Neural progenitor cell (in vitro differentiated cells): ENCODE measurements at regions not wholly inside any gene's neighbourhood (a gene's known extent, or its start where the extent isn't known, plus 50 kb on each side); places are given as distances from the start of the nearest gene placed in this dataset.

Source experiments
- DNase-seq: peaks from one replicate; pipeline ENCODE4 v3.0.0-alpha.2; 2016; ENCODE audit warnings: low spot score
- H2AFZ ChIP-seq: fragments of 200-600 bp; sonication (generic); replicated peaks from 2 replicates; pipeline ENCODE4 v1.6.1; 2016; ENCODE audit warnings: antibody characterized with exemption
- H3F3A ChIP-seq: fragments of 200-600 bp; sonication (generic); 2 replicates; pipeline ENCODE4 v1.6.1; 2016; ENCODE audit warnings: antibody characterized with exemption, low read depth
- H3K27ac ChIP-seq: fragments of 200-600 bp; sonication (generic); 2 replicates; pipeline ENCODE4 v1.5.1; 2016; ENCODE audit warnings: mild to moderate bottlenecking
- H3K27me3 ChIP-seq: fragments of 200-600 bp; sonication (generic); 2 replicates; pipeline ENCODE4 v1.6.1; 2016; ENCODE audit warnings: mild to moderate bottlenecking, moderate library complexity
- H3K36me3 ChIP-seq: fragments of 200-600 bp; sonication (generic); 2 replicates; pipeline ENCODE4 v1.5.1; 2016
- H3K4me1 ChIP-seq: fragments of 200-600 bp; sonication (generic); 2 replicates; pipeline ENCODE4 v1.6.1; 2016; ENCODE audit warnings: mixed run types
- H3K4me2 ChIP-seq: fragments of 200-600 bp; sonication (generic); 2 replicates; pipeline ENCODE4 v1.6.1; 2016
- H3K4me3 ChIP-seq: fragments of 200-600 bp; sonication (generic); 2 replicates; pipeline ENCODE4 v1.5.1; 2016
- H3K79me2 ChIP-seq: fragments of 200-600 bp; sonication (generic); 2 replicates; pipeline ENCODE4 v1.6.1; 2016; ENCODE audit warnings: low read depth
- H3K9ac ChIP-seq: fragments of 200-600 bp; sonication (generic); 2 replicates; pipeline ENCODE4 v1.6.1; 2016
- H3K9me3 ChIP-seq: fragments of 200-600 bp; sonication (generic); 2 replicates; pipeline ENCODE4 v1.5.1; 2016; ENCODE audit warnings: low read depth
- H4K20me1 ChIP-seq: fragments of 200-600 bp; sonication (generic); 2 replicates; pipeline ENCODE4 v1.6.1; 2016; ENCODE audit warnings: low read depth
- H3K27ac Mint-ChIP-seq: 3 replicates; pipeline ENCODE4 v1.8.0; 2021; ENCODE audit warnings: mixed read lengths
- H3K27me3 Mint-ChIP-seq: 2 replicates; pipeline ENCODE4 v1.8.0; 2022; ENCODE audit warnings: low read depth, mild to moderate bottlenecking, inconsistent platforms, moderate library complexity, mixed read lengths; ENCODE audit not compliant: insufficient read depth
- H3K36me3 Mint-ChIP-seq: 3 replicates; pipeline ENCODE4 v1.8.0; 2021; ENCODE audit warnings: mixed read lengths
- H3K4me1 Mint-ChIP-seq: 3 replicates; pipeline ENCODE4 v1.8.0; 2021; ENCODE audit warnings: mixed read lengths
- H3K4me3 Mint-ChIP-seq: 3 replicates; pipeline ENCODE4 v1.8.0; 2021; ENCODE audit warnings: mild to moderate bottlenecking, moderate library complexity, mixed read lengths
- H3K9me3 Mint-ChIP-seq: 3 replicates; pipeline ENCODE4 v1.8.0; 2020; ENCODE audit warnings: mixed read lengths
- CTCF ChIP-seq: fragments of 200-600 bp; sonication (generic); IDR thresholded peaks from 2 replicates; pipeline ENCODE4 v1.5.1; 2017; ENCODE audit warnings: antibody characterized with exemption, mild to moderate bottlenecking
- EZH2 ChIP-seq: fragments of 200-600 bp; sonication (generic); IDR thresholded peaks from 2 replicates; pipeline ENCODE4 v1.6.1; 2017; ENCODE audit warnings: antibody characterized with exemption, mild to moderate bottlenecking, moderate library complexity
- EZH2phosphoT487 ChIP-seq: fragments of 200-600 bp; sonication (generic); IDR thresholded peaks from 2 replicates; pipeline ENCODE4 v1.6.1; 2017; ENCODE audit warnings: antibody characterized with exemption

GRCh38 chr14:105818712-105819005 is 292.3 kb downstream of the TMEM121 start:
- H3K4me1 Mint-ChIP-seq: no peaks in the 10 kb centered on the region
- no peak overlapping the region for H3K4me3 Mint-ChIP-seq
- H3K9me3 ChIP-seq: peaks cover 31% of the 10 kb centered on the region

DNA sequence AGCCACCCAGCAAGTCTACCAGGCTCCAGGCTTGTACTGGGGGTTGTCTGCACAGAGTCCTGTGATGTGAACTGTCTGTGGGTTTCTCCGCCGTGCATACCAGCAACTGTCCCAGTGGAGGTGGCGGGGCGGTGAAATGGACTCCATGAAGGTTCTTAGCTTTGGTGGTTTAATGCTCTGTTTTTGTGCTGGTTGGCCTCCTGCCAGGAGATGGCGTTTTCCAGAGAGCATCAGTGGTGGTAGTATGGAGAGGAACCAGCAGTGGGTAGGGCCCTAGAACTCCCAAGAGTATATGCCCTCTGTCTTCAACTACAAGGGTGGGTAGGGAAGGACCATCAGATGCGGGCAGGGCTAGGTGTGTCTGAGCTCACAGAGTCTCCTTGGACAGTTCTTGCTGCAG is 303.8 kb downstream of the TMEM121 start:
- no peak overlapping the region for H2AFZ ChIP-seq
- H3K27me3 ChIP-seq: no peaks in the 10 kb centered on the region
- no peak overlapping the region for H3K4me3 Mint-ChIP-seq
- H3K4me1 ChIP-seq: no peaks in the 10 kb centered on the region
- H3K9me3 Mint-ChIP-seq: peaks cover 61% of the 10 kb centered on the region
- no peak overlapping the region for H3K9ac ChIP-seq
- H3K36me3 Mint-ChIP-seq: no peaks in the 10 kb centered on the region
- peaks cover 5% of the 10 kb centered on the region for H3K36me3 ChIP-seq
- no peak overlapping the region for H3K27ac ChIP-seq
- H3K27ac Mint-ChIP-seq: no peak overlapping the region
- DNase-seq: no peak
- no peaks in the 10 kb centered on the region for H3K79me2 ChIP-seq
- peaks cover 44% of the 10 kb centered on the region for H3K9me3 ChIP-seq
- H3K27me3 Mint-ChIP-seq: peaks cover 6% of the 10 kb centered on the region
- no peak for TF ChIP-seq EZH2
- TF ChIP-seq EZH2phosphoT487: no peak
- no peak for TF ChIP-seq CTCF
- no peak overlapping the region for H3K4me3 ChIP-seq
- H4K20me1 ChIP-seq: no peaks in the 10 kb centered on the region
- H3K4me1 Mint-ChIP-seq: no peaks in the 10 kb centered on the region
- H3K4me2 ChIP-seq: no peak overlapping the region
- no peaks in the 10 kb centered on the region for H3F3A ChIP-seq

More at GRCh38 chr14:105818712-105819005, 292.3 kb downstream of the TMEM121 start:
- no peaks in the 10 kb centered on the region for H3F3A ChIP-seq
- H3K27me3 Mint-ChIP-seq: peaks cover 2% of the 10 kb centered on the region
- no peak overlapping the region for H2AFZ ChIP-seq
- DNase-seq: no peak
- H3K4me1 ChIP-seq: no peaks in the 10 kb centered on the region
- H3K27me3 ChIP-seq: no peaks in the 10 kb centered on the region
- no peaks in the 10 kb centered on the region for H3K36me3 Mint-ChIP-seq
- peaks cover 51% of the 10 kb centered on the region for H3K9me3 Mint-ChIP-seq
- H3K36me3 ChIP-seq: no peaks in the 10 kb centered on the region
- H3K4me3 ChIP-seq: no peak overlapping the region
- no peaks in the 10 kb centered on the region for H3K79me2 ChIP-seq
- TF ChIP-seq EZH2phosphoT487 (no peak), CTCF (no peak), EZH2 (no peak)
- H3K9ac ChIP-seq: no peak overlapping the region
- H4K20me1 ChIP-seq: no peaks in the 10 kb centered on the region
- no peak overlapping the region for H3K27ac Mint-ChIP-seq
- H3K27ac ChIP-seq: no peak overlapping the region
- H3K4me2 ChIP-seq: no peak overlapping the region

DNA sequence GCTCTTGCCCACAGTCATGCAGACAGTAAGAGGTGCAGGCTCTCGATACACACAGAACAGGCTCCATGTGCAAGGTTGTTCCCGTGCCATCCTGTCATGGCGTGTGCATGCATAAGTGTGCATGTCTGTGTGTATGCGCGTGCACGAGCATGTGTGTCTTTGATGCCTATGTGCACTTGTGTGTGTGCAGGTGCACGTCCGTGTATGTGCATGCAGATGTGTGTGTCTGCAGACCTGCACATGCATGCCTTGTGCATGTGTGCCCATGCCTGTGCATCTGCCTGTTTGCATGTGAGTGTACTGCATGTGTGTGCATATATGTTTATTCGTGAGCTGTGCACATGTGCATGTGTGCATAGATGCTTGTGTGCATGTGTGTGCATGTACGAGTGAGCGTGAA is 309.8 kb downstream of the TMEM121 start:
- TF ChIP-seq EZH2phosphoT487 (no peak), CTCF (no peak), EZH2 (no peak)
- H3K27me3 ChIP-seq: no peaks in the 10 kb centered on the region
- peaks cover 5% of the 10 kb centered on the region for H3K36me3 ChIP-seq
- no peak overlapping the region for H3K9ac ChIP-seq
- H2AFZ ChIP-seq: no peak overlapping the region
- Mint-ChIP-seq H3K4me3 (no peak overlapping the region), H3K36me3 (no peaks in the 10 kb centered on the region), H3K27me3 (peaks cover 8% of the 10 kb centered on the region), H3K9me3 (peaks cover 43% of the 10 kb centered on the region), H3K4me1 (no peaks in the 10 kb centered on the region), H3K27ac (no peak overlapping the region)
- no peak for DNase-seq
- no peak overlapping the region for H3K4me3 ChIP-seq
- H3K79me2 ChIP-seq: no peaks in the 10 kb centered on the region
- H3K4me1 ChIP-seq: no peaks in the 10 kb centered on the region
- no peak overlapping the region for H3K4me2 ChIP-seq
- H4K20me1 ChIP-seq: no peaks in the 10 kb centered on the region
- H3K9me3 ChIP-seq: peaks cover 13% of the 10 kb centered on the region
- no peak overlapping the region for H3K27ac ChIP-seq
- no peaks in the 10 kb centered on the region for H3F3A ChIP-seq

DNA sequence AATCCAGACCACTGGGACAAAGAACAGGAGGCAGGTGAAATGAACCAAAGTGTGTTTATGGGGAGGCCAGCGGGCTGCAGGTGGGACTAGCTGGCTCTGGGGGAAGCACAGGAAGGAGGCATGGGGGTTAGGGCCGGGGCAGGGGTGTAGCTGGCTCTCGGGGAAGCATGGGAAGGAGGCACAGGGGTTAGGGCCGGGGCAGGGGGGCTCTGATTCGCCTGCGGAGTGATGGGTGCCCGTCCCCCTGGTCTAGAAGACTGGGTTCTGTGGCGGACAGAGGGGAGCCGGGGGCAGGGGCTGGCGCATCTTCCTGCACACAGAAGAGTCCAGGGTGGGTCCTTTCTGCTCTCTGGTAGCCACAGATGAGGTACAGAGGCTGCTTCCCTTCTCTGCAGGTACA is 310.3 kb downstream of the TMEM121 start:
- Histone ChIP-seq H3F3A (no peaks in the 10 kb centered on the region), H3K79me2 (no peaks in the 10 kb centered on the region), H3K36me3 (peaks cover 5% of the 10 kb centered on the region), H3K4me1 (no peaks in the 10 kb centered on the region), H3K4me3 (no peak overlapping the region), H3K27ac (no peak overlapping the region), H2AFZ (no peak overlapping the region), H3K4me2 (no peak overlapping the region), H3K9me3 (peaks cover 10% of the 10 kb centered on the region), H4K20me1 (no peaks in the 10 kb centered on the region), H3K9ac (no peak overlapping the region), H3K27me3 (no peaks in the 10 kb centered on the region)
- H3K36me3 Mint-ChIP-seq: no peaks in the 10 kb centered on the region
- DNase-seq: no peak
- H3K9me3 Mint-ChIP-seq: peaks cover 43% of the 10 kb centered on the region
- H3K4me3 Mint-ChIP-seq: no peak overlapping the region
- no peaks in the 10 kb centered on the region for H3K4me1 Mint-ChIP-seq
- H3K27me3 Mint-ChIP-seq: peaks cover 8% of the 10 kb centered on the region
- no peak overlapping the region for H3K27ac Mint-ChIP-seq
- TF ChIP-seq EZH2: no peak
- no peak for TF ChIP-seq EZH2phosphoT487
- no peak for TF ChIP-seq CTCF
